GM21381 (cell line): ENCODE measurements at regions not wholly inside any gene's neighbourhood (a gene's known extent, or its start where the extent isn't known, plus 50 kb on each side); places are given as distances from the start of the nearest gene placed in this dataset.

ENCODE experiments used
- ATAC-seq: cut with Tn5 transposase; IDR thresholded peaks from one replicate; pipeline ENCODE4 v1.9.1; 2021; ENCODE audit warnings: mild to moderate bottlenecking, moderate library complexity; ENCODE audit not compliant: unreplicated experiment

- no peak for ATAC-seq
Observed at GRCh38 chr12:126602612-126603011, 1537.4 kb downstream of the AACS start.

- no peak for ATAC-seq
Observed at GRCh38 chr12:126607157-126607556, 1541.9 kb downstream of the AACS start.

- no peak for ATAC-seq
Observed at GRCh38 chr12:126607867-126608266, 1542.6 kb downstream of the AACS start.

- no peak for ATAC-seq
Observed at GRCh38 chr12:126608607-126609175, 1543.5 kb downstream of the AACS start.

GRCh38 chr12:126616441-126616840 lies 1551.2 kb downstream of the AACS start:
- ATAC-seq: no peak

GRCh38 chr12:126617312-126617711 lies 1552.1 kb downstream of the AACS start:
- ATAC-seq: no peak

- ATAC-seq: no peak
Observed at GRCh38 chr12:126627596-126627995, 1562.4 kb downstream of the AACS start.

- no peak for ATAC-seq
Observed at GRCh38 chr12:126636821-126637220, 1571.6 kb downstream of the AACS start.

- ATAC-seq: no peak
Observed at GRCh38 chr12:126644236-126645020, 1579.2 kb downstream of the AACS start.

- no peak for ATAC-seq
Observed at GRCh38 chr12:126648074-126648473, 1582.8 kb downstream of the AACS start.

- ATAC-seq: no peak
Observed at GRCh38 chr12:126651133-126651532, 1585.9 kb downstream of the AACS start.

- ATAC-seq: no peak
Observed at GRCh38 chr12:126663304-126664094, 1598.3 kb downstream of the AACS start.

- ATAC-seq: no peak
Observed at GRCh38 chr12:126667339-126667738, 1599.6 kb upstream of the TMEM132C start.

- no peak for ATAC-seq
Observed at GRCh38 chr12:126668538-126668937, 1598.4 kb upstream of the TMEM132C start.

GRCh38 chr12:126668961-126669360 lies 1598.0 kb upstream of the TMEM132C start:
- ATAC-seq: no peak

- no peak for ATAC-seq
Observed at GRCh38 chr12:126676434-126676833, 1590.5 kb upstream of the TMEM132C start.

GRCh38 chr12:126681676-126682075 lies 1585.3 kb upstream of the TMEM132C start:
- no peak for ATAC-seq

- no peak for ATAC-seq
Observed at GRCh38 chr12:126684703-126685102, 1582.3 kb upstream of the TMEM132C start.

GRCh38 chr12:126685636-126686035 lies 1581.3 kb upstream of the TMEM132C start:
- ATAC-seq: no peak

- ATAC-seq: no peak
Observed at GRCh38 chr12:126688556-126688955, 1578.4 kb upstream of the TMEM132C start.

GRCh38 chr12:126700096-126700495 lies 1566.9 kb upstream of the TMEM132C start:
- ATAC-seq: no peak

- ATAC-seq: no peak
Observed at GRCh38 chr12:126704609-126705008, 1562.4 kb upstream of the TMEM132C start.
